Globus pallidus (tissue), 1 donor: ENCODE measurements at regions not wholly inside any gene's neighbourhood (a gene's known extent, or its start where the extent isn't known, plus 50 kb on each side); places are given as distances from the start of the nearest gene placed in this dataset.

Experiments used
- DNase-seq: peaks from one replicate; pipeline ENCODE4 v3.0.0-alpha.2; 2015; ENCODE audit warnings: low spot score

GRCh38 chr4:66693694-66694093 lies 851.6 kb downstream of the CENPC start:
- DNase-seq, result no peak

- no peak for DNase-seq
These were observed 854.2 kb downstream of the CENPC start for GRCh38 chr4:66691101-66691500.

DNA sequence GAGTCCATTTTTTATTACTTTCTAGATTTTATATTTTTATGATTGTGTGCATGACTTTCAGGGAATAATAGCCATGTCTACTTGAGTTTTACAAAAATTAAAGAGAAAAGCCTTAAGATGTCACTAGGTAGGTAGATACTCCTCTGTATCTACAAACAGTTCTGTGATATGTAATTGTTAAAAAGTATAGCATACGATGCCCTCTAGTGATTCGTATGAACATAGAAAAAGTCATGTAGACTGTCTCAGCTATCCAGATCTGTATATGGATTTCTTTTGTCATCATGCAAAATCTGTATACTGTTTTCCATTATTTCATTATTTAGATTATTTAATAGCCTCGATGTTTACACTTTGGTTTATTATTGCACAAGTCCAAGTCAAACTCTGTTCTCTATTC lies 856.6 kb downstream of the CENPC start:
- peak; percentile 2 for DNase-seq

DNA sequence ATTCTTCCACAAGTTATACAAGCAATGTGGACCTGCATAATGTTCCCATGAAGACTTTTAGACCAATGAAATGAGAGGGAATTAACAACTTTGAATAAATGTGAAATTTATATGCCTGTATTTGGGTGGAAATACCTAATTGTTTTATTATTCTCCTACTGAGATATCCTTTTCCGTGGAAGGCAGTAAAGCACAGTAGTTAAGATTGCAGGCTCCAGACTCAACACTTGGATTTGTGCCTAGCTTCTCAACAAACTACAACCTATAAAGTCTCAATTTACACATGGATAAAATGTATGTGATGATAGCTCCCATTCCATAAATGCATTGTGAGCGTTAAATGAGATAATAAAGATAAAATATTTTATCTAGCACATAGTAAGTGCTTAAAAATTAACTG lies 857.8 kb downstream of the CENPC start:
- DNase-seq, result no peak

- no peak for DNase-seq
These were observed 863.3 kb downstream of the CENPC start for GRCh38 chr4:66681962-66682361.

GRCh38 chr4:66667249-66667648 lies 878.1 kb downstream of the CENPC start:
- no peak for DNase-seq

DNA sequence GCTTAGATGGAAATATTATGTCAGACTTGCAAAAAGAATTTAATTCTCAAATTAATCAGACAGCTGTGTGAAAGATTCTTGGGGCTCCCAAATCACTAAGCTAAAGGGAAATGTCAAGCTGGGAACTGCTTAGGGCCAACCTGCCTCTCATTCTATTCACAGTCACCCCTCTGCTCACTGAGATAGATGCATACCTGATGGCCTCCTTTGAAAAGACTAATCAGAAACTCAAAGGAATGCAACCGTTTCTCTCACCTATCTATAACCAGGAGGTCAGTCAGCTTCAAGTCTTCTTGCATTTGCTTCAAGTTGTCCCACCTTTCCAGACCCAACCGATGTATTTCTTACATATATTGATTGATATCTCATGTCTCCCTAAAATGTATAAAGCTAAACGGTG lies 882.7 kb downstream of the CENPC start:
- DNase-seq, result no peak

GRCh38 chr4:66658809-66659208 lies 886.5 kb downstream of the CENPC start:
- no peak for DNase-seq

- DNase-seq, result no peak
These were observed 889.8 kb downstream of the CENPC start for GRCh38 chr4:66655505-66655904.

- DNase-seq, result no peak
These were observed 891.4 kb downstream of the CENPC start for GRCh38 chr4:66653937-66654336.

GRCh38 chr4:66649236-66649635 lies 896.1 kb downstream of the CENPC start:
- DNase-seq, result no peak

DNA sequence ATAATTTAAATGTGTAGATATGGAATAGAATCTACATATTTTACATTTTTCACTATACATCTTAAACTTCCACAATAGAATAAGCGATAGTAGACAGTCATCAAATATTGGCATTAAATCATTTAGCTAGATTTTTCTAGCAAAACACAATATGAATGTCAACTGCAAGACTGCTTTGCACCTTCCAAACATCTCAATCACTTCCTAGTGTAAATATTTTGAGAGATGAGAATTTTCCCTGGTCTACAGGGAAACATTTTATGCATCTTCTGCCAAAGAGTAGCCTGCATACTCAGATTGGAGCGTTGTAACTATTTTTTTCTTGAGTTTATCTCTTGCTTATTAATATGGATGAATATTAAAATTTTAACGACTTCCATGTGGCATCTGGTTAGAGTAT lies 897.4 kb downstream of the CENPC start:
- no peak for DNase-seq

DNA sequence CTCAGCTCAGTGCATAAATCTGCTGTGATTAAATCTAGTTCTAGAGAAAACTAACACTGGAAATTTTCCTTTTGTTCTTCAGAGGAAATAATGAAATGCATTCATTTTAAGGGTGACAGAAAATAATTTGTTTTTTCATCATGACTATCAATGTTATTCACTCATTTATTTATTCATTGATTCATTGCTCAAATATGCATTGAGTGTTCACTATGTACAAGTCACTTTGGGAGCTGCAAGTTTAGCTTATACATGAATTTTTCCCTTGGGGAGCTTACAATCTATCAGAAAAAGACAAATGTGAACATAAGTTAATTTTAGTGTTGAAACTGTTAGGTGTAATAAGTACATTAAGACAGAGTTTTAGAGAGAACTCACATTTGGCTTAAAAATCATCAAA lies 897.8 kb downstream of the CENPC start:
- DNase-seq, result no peak

- peak; percentile 14 for DNase-seq
These were observed 904.9 kb downstream of the CENPC start for GRCh38 chr4:66640233-66640990.

GRCh38 chr4:66639361-66639760 lies 905.9 kb downstream of the CENPC start:
- no peak for DNase-seq

DNA sequence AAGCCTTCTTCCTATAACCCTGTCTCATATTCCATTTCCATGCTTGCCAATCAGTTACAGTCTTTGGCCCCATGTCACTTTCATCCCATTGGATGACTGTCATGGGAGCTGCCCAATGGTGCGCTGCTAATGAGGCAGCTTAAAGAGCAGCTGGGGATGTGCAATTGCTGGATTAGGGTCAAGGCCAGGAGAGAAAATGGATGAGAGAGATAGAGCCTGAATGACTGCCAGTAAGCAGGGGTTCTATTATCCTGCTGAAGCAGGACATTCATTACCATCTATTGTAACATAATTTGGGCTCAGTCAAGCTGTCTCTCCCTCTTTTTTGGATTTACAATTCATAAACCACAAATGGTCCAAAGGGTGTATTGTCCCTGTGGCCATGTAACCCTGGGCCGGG lies 909.0 kb downstream of the CENPC start:
- DNase-seq, result no peak

DNA sequence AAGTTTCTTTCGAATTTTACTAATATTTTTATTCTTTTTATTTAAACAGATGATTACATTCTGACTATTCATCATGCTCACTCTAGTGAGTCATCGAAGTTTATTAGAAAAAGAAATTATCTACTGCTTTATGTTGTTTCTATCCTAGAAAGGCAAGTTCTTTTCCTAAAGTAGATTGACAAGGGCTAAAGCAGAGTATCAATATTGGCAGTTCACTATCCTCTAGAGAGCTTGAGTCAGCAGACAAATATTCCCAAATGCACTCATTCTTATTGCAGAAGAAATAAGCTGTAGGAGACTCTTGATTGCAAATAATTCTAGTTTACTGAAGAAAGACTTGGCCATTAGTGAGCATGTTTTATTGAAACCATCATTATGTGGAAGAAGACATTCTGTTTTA lies 911.8 kb downstream of the CENPC start:
- no peak for DNase-seq

DNA sequence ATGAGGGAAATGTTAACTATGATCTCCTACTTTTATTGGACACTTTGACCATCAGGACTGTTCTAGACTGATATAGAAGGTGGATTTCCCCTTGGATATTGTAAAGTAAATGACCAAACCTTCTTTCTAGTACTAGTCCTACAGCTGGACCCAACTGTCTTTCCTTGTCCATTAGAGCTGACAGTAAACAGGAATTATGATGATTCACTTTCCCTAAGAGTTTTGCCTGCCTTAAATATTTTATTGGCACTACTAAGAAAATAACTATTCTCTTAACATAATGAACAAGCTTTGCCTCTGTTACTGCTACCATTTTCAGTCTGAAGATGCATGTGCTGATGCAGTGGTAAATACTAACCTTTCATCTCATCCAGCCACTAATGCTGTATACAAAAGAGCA lies 915.4 kb downstream of the CENPC start:
- DNase-seq, result no peak

GRCh38 chr4:66628146-66628545 lies 917.2 kb downstream of the CENPC start:
- DNase-seq, result no peak

GRCh38 chr4:66625480-66625879 lies 919.8 kb downstream of the CENPC start:
- DNase-seq, result no peak

DNA sequence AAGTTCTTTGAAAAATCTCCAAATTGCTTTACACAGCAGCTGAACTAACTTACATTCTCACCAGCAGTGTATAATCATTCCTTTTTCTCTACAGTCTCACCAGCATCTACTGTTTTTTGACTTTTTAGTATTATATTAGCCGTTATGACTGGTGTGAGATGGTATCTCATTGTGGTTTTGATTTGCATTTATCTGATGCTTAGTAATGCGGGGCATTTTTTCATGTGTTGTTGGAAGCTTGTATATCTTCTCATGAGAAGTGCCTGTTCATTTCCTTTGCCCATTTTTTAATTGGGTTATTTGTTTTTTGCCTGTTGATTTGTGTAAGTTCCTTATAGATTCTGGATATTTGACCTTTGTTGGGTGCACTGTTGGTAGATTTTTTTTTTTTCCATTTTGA lies 931.7 kb downstream of the CENPC start:
- DNase-seq, result no peak

DNA sequence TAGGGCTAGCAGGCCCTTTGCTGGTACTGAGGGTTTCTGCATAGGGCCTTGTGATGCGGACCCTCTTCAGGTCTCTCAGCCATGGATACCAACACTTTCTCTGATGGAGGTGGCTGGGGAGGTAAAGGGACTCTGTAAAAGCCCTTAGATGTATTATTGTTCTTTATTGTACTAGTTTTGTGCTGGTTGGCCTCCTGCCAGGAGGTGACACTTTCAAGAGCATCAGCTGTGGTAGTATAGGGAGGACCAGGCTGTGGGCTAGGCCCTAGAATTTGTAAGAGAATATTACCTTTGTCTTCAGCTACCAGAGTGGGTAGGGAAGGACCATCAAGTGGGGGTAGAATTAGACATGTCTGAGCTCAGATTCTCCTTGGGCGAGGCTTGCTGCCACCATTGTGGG lies 936.3 kb downstream of the CENPC start:
- no peak for DNase-seq

DNA sequence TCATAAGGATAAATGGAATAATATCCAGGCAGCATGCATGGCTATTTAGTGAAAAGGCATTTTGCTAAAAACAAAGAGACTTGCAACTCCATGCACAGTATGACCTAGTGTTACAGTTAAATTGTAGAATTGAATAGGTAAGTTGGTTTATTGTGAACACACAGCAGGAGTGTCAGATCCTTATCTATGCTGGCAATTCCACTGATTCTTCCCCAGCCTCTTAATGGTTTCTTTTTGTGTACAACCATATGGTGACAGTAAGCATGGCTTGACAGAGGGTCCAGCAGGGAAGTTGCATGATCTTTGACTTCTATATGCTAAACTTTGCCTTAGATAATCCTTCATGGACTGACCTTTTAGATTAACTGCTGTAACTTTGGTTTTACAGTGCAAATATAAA lies 936.6 kb upstream of the EPHA5 start:
- no peak for DNase-seq

- DNase-seq, result no peak
These were observed 935.9 kb upstream of the EPHA5 start for GRCh38 chr4:66606215-66606614.

- no peak for DNase-seq
These were observed 933.9 kb upstream of the EPHA5 start for GRCh38 chr4:66604192-66604591.
